ENCODE measurements at regions not wholly inside any gene's neighbourhood (a gene's known extent, or its start where the extent isn't known, plus 50 kb on each side); places are given as distances from the start of the nearest gene placed in this dataset.

GRCh38 chr10:117688358-117688757, 145.8 kb downstream of the EMX2 start:
- H3K27ac ChIP-seq (ENCODE audit: low read depth, low read length), result no peak overlapping the region
- RAD21 ChIA-PET (ENCODE audit: low non-redundant PET in 1 of 2, low total read pairs in 2 of 2, uncharacterized antibody in 2 of 2, unreplicated experiment in 2 of 2), result interaction anchor here in 1 of 2 experiments (0.5 kb wide), 1 partner anchor 79 kb away, joined by 3 read pairs; no protein-coding TSS in a partner anchor
- H3K4me1 ChIP-seq (ENCODE audit: control insufficient read depth in 1 of 2, insufficient read depth in 2 of 2, low read length in 2 of 2), result peaks cover 2 to 7% of the 10 kb centered on the region in 2 experiments; a peak in 1 of 4 replicates
- H3K4me3 ChIP-seq (replicated peaks in 1 of 2; ENCODE audit: low read depth in 1 of 2, low read length in 2 of 2), result no peak overlapping the region
- H3K36me3 ChIP-seq (ENCODE audit: control insufficient read depth in 1 of 2, insufficient read depth in 2 of 2, low read length in 2 of 2), result no peaks in the 10 kb centered on the region
- H3K9ac ChIP-seq (ENCODE audit: low read length), result no peak overlapping the region
- H3K79me2 ChIP-seq (ENCODE audit: insufficient read depth, low read length), result no peaks in the 10 kb centered on the region
- TF ChIP-seq CTCF (IDR thresholded peaks at IDR 0.05 in 2 of 3, conservative IDR thresholded peaks at IDR 0.05 in 1 of 3; ENCODE audit: borderline replicate concordance in 1 of 3, insufficient read depth in 1 of 3, low read depth in 2 of 3, low read length in 2 of 3) (no peak), POLR2A (IDR thresholded peaks at IDR 0.05; ENCODE audit: borderline replicate concordance, extremely low read depth, insufficient read depth, insufficient read length) (no peak), ZNF274 (IDR thresholded peaks at IDR 0.05; ENCODE audit: low read depth, low read length) (no peak), SP1 (IDR thresholded peaks at IDR 0.05; ENCODE audit: low read depth) (no peak), EZH2 (IDR thresholded peaks at IDR 0.05) (no peak), EZH2phosphoT487 (IDR thresholded peaks at IDR 0.05; ENCODE audit: borderline replicate concordance) (no peak), CBX3 (IDR thresholded peaks at IDR 0.05; ENCODE audit: low read depth) (no peak), ZFX (IDR thresholded peaks at IDR 0.05) (no peak), FOSL1 (IDR thresholded peaks at IDR 0.05; ENCODE audit: low read depth) (no peak), ELF1 (IDR thresholded peaks at IDR 0.05; ENCODE audit: borderline replicate concordance, low read depth) (no peak), TCF7L2 (IDR thresholded peaks at IDR 0.05; ENCODE audit: borderline replicate concordance, extremely low read depth, insufficient read depth, insufficient read length) (no peak), EGR1 (IDR thresholded peaks at IDR 0.05; ENCODE audit: low read depth) (no peak), YY1 (IDR thresholded peaks at IDR 0.05; ENCODE audit: extremely low read depth, insufficient replicate concordance, low read depth, low read length) (no peak)
- no peaks in the 10 kb centered on the region for H3K9me2 ChIP-seq (ENCODE audit: insufficient read depth)
- no peak overlapping the region for H2AFZ ChIP-seq (ENCODE audit: low read depth, low read length, poor library complexity, severe bottlenecking)
- H3K9me3 ChIP-seq (ENCODE audit: control insufficient read depth in 1 of 2, insufficient read depth in 1 of 2, low read depth in 1 of 2, low read length in 2 of 2), result no peaks in the 10 kb centered on the region
- POLR2A ChIA-PET, result no interaction called here
- ATAC-seq (no peak), DNase-seq (ENCODE audit: low read depth, low spot score) (no peak)
- CTCF ChIA-PET, result no interaction called here
- peaks cover 10% of the 10 kb centered on the region; the same call in 1 of the 2 replicates for H3K27me3 ChIP-seq (ENCODE audit: insufficient read depth, low read length)
- intact Hi-C loops (cut with micrococcal nuclease), result no loop called here
- no TSS peak for BruUV-seq (replicated peaks)
- no peaks in the 10 kb centered on the region for H4K20me1 ChIP-seq (ENCODE audit: insufficient read depth)
- no peak overlapping the region for H3K4me2 ChIP-seq (ENCODE audit: low read length)
